WI38 (cell line): ENCODE measurements at regions not wholly inside any gene's neighbourhood (a gene's known extent, or its start where the extent isn't known, plus 50 kb on each side); places are given as distances from the start of the nearest gene placed in this dataset.

Experiments used
- H3K4me3 ChIP-seq: 2 replicates; pipeline ENCODE4 v1.5.1; 2011; ENCODE audit warnings: low read depth, mild to moderate bottlenecking, control low read depth, low read length
- CTCF ChIP-seq: IDR thresholded peaks from 2 replicates; pipeline ENCODE4 v1.5.1; 2012; ENCODE audit warnings: low read depth, mild to moderate bottlenecking, control low read depth, low read length

DNA sequence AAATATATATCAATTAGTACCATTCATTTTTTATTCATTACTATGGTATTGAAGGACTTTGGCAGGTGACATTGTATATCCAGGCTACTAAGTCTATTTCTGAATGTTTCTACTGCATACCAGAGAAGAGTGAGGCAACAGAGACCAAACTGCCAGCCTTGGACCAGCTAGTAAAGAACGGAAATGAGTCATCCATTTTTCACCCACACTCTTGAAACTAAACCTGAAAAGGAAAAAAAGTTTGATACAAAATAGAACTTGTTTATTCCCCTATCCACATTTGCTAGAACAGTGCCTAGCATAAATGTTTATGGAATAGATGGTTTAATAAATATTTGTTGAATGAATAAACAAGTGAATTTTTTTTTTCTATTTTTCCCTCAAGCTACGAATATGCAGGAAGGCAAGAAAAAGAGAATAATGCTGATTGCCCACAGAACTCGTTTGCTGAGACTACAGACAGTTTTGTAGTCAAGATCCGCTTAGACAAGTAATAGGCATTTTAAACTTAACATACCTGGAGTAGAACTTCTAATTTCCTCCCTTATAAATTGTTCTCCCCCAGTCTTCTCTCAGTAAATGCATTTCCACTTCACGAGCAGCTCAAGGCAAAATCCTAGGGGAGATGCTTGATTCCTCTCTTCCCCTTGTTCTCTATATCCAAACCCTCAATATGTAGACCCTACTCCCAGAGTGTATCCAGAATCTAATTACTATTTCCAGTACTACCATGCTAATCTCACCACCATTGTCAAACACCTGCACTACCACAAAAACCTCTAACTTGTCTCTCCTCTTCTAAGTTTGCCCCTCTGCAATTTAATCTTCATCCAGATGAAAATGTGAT, 146.2 kb upstream of the RASA1 start:
- peak overlapping the region; percentile 20; the same call in 1 of the 2 replicates for H3K4me3 ChIP-seq
- TF ChIP-seq CTCF = no peak

- no peak overlapping the region for H3K4me3 ChIP-seq
- no peak for TF ChIP-seq CTCF
Measured at GRCh38 chr5:87122151-87122977, 145.3 kb upstream of the RASA1 start.

DNA sequence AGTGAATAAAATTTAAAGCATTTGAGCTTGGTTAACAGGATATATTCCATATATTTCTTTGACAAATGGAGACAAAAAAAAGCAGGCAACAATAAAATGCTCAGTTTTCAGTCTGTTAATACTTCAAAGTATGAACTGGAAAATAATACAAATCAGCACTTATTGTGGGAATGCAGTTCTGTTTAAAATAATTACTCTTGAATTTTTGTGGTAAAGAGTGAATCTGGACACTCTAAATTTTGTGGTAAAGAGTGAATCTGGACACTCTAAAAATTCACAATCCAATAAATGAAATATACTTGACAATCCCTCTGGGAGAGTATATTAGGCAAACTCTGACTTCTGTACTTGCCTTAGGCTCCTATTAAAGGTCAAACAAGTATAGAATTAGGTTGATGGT, 141.9 kb upstream of the RASA1 start:
- TF ChIP-seq CTCF = no peak

GRCh38 chr5:87126869-87127268, 140.8 kb upstream of the RASA1 start:
- no peak for TF ChIP-seq CTCF
- H3K4me3 ChIP-seq = no peak overlapping the region

More for the DNA sequence above, 141.9 kb upstream of the RASA1 start:
- H3K4me3 ChIP-seq = no peak overlapping the region

GRCh38 chr5:87127426-87127825, 140.3 kb upstream of the RASA1 start:
- no peak for TF ChIP-seq CTCF
- H3K4me3 ChIP-seq = no peak overlapping the region

- no peak for TF ChIP-seq CTCF
- H3K4me3 ChIP-seq = no peak overlapping the region
Measured at GRCh38 chr5:87127956-87128687, 139.6 kb upstream of the RASA1 start.
